K562 (cell line): ENCODE measurements at regions not wholly inside any gene's neighbourhood (a gene's known extent, or its start where the extent isn't known, plus 50 kb on each side); places are given as distances from the start of the nearest gene placed in this dataset.

Experiments
- ATAC-seq: fragments of 200-7000 bp; cut with Tn5 transposase; 3 replicates; pipeline ENCODE4 v1.9.1; 2020; ENCODE audit warnings: moderate library complexity
- BruUV-seq: library from RNA; stranded (reverse); fragments of 400-500 nt; replicated peaks from 2 replicates; lab custom pipeline; 2021; lab: Mats Ljungman, UMichigan
- CTCF ChIA-PET: fragments of 300-600 bp; formaldehyde crosslinking; extraction: SDS; loops from one replicate; lab custom pipeline; 2021; ENCODE audit warnings: low intra/inter-chr PET ratio; lab: Yijun Ruan, JAX
- POLR2A ChIA-PET: fragments of 300-600, 350-650 bp; sonication (Branson Sonifier 250); formaldehyde crosslinking; extraction: SDS; loops from one replicate; lab custom pipeline; 2021; ENCODE audit warnings: antibody characterized with exemption, inconsistent platforms; lab: Yijun Ruan, JAX
- DNase-seq, 4 experiments: peaks; one replicate each; pipeline versions ENCODE4 v3.0.0 to v3.0.0-alpha.2; 2011 to 2018; ENCODE audit warnings: low spot score in 3 of 4, mixed read lengths in 3 of 4; ENCODE audit errors: extremely low read depth in 1 of 4
- FAIRE-seq: peaks from 2 replicates; lab custom pipeline; 2011; peaks lifted over from hg19 to GRCh38; lab: Jason Lieb, UNC
- H2AFZ ChIP-seq: 2 replicates; pipeline ENCODE4 v1.6.0; 2011; ENCODE audit warnings: low read depth, low read length, control low read depth, inconsistent platforms
- H3K27ac ChIP-seq: fragments of 200-600 bp; 3 replicates; pipeline ENCODE4 v1.8.0; 2011; ENCODE audit warnings: low read depth, mild to moderate bottlenecking, control low read depth, inconsistent platforms, low read length, moderate library complexity, mixed read lengths; ENCODE audit errors: extremely low read depth
- H3K27me3 ChIP-seq, 2 experiments: fragments of 300-600 bp in 1 of 2; 2 replicates in 1 of 2; 3 replicates in 1 of 2; pipeline versions ENCODE4 v1.6.0 to v1.8.0; 2011; ENCODE audit warnings: inconsistent platforms in 2 of 2, low read length in 2 of 2, mild to moderate bottlenecking in 1 of 2, mixed read lengths in 1 of 2, moderate library complexity in 1 of 2; ENCODE audit not compliant: control insufficient read depth in 2 of 2, insufficient read depth in 2 of 2
- H3K36me3 ChIP-seq: fragments of 300-600 bp; 3 replicates; pipeline ENCODE4 v1.8.0; 2011; ENCODE audit warnings: mild to moderate bottlenecking, low read length, inconsistent platforms; ENCODE audit not compliant: control insufficient read depth, insufficient read depth
- H3K4me1 ChIP-seq, 2 experiments: fragments of 200-600 bp in 1 of 2; replicated peaks in 1 of 2; 2 replicates in 1 of 2; 3 replicates in 1 of 2; pipeline versions ENCODE4 v1.5.1 to v1.8.0; 2011; ENCODE audit warnings: inconsistent platforms in 2 of 2, low read length in 2 of 2, mild to moderate bottlenecking in 1 of 2, mixed read lengths in 1 of 2, moderate library complexity in 1 of 2; ENCODE audit not compliant: control insufficient read depth in 2 of 2, insufficient read depth in 2 of 2
- H3K4me2 ChIP-seq: 2 replicates; pipeline ENCODE4 v1.6.1; 2011; ENCODE audit warnings: low read length, control low read depth, inconsistent platforms, mixed read lengths; ENCODE audit not compliant: insufficient read depth
- H3K4me3 ChIP-seq: fragments of 200-600 bp; sonication (generic), shearing (Covaris generic); 2 replicates; pipeline ENCODE4 v1.5.1; 2016; ENCODE audit warnings: control low read depth, inconsistent platforms
- H3K79me2 ChIP-seq: fragments of 200-600 bp; 3 replicates; pipeline ENCODE4 v1.8.0; 2011; ENCODE audit warnings: low read length, inconsistent platforms; ENCODE audit not compliant: control insufficient read depth, insufficient read depth
- H3K9ac ChIP-seq, 2 experiments: 2 replicates each; pipeline versions ENCODE4 v1.6.0 to v1.6.1; 2011; ENCODE audit warnings: low read depth in 2 of 2, low read length in 2 of 2, control low read depth in 1 of 2, inconsistent platforms in 1 of 2, mild to moderate bottlenecking in 1 of 2, mixed read lengths in 1 of 2; ENCODE audit not compliant: insufficient read depth in 1 of 2
- H3K9me1 ChIP-seq: one replicate; pipeline ENCODE4 v1.6.0; 2011; ENCODE audit warnings: inconsistent platforms, mild to moderate bottlenecking, low read length, moderate library complexity; ENCODE audit not compliant: control insufficient read depth, insufficient read depth
- H3K9me3 ChIP-seq: replicated peaks from 2 replicates; pipeline ENCODE4 v1.5.1; 2011; ENCODE audit warnings: low read depth, low read length, inconsistent platforms; ENCODE audit not compliant: control insufficient read depth, insufficient read depth
- H4K20me1 ChIP-seq: replicated peaks from 2 replicates; pipeline ENCODE4 v1.6.1; 2011; ENCODE audit warnings: low read length, inconsistent platforms, mixed read lengths; ENCODE audit not compliant: control insufficient read depth, insufficient read depth
- C11orf30 ChIP-seq: fragments of 450-650 bp; IDR thresholded peaks from 2 replicates; pipeline ENCODE4 v1.6.1; 2016; ENCODE audit warnings: low read depth, mild to moderate bottlenecking
- CBX3 ChIP-seq, 2 experiments: IDR thresholded peaks; 1 replicate in 1 of 2; 2 replicates in 1 of 2; pipeline ENCODE4 v1.6.1; 2012; ENCODE audit warnings: inconsistent platforms in 2 of 2, low read length in 2 of 2, borderline replicate concordance in 1 of 2, control low read depth in 1 of 2
- CC2D1A ChIP-seq: fragments of 450-650 bp; IDR thresholded peaks from 2 replicates; pipeline ENCODE4 v1.6.1; 2017; ENCODE audit warnings: mild to moderate bottlenecking
- CHD2 ChIP-seq: IDR thresholded peaks from 2 replicates; pipeline ENCODE4 v1.6.1; 2011; ENCODE audit warnings: low read depth, low read length
- CSDE1 ChIP-seq, 2 experiments: fragments of 450-650 bp; IDR thresholded peaks; 2 replicates each; pipeline ENCODE4 v1.6.1; 2016; ENCODE audit warnings: mild to moderate bottlenecking in 1 of 2
- ESRRA ChIP-seq: fragments of 450-650 bp; IDR thresholded peaks from 2 replicates; pipeline ENCODE4 v1.6.1; 2014; ENCODE audit warnings: low read depth, mild to moderate bottlenecking, moderate library complexity, borderline replicate concordance
- FOXK2 ChIP-seq, 2 experiments: fragments of 450-650 bp; IDR thresholded peaks in 1 of 2; conservative IDR thresholded peaks in 1 of 2; 2 replicates each; pipeline ENCODE4 v1.6.1; 2016; ENCODE audit warnings: low read depth in 2 of 2, mild to moderate bottlenecking in 1 of 2
- HMGN3 ChIP-seq: IDR thresholded peaks from 2 replicates; pipeline ENCODE4 v1.6.1; 2011; ENCODE audit warnings: borderline replicate concordance, low read depth, mild to moderate bottlenecking, mixed read lengths, low read length; ENCODE audit not compliant: insufficient read length; ENCODE audit errors: extremely low read depth
- MCM2 ChIP-seq: fragments of 450-650 bp; IDR thresholded peaks from 2 replicates; pipeline ENCODE4 v1.6.1; 2017; ENCODE audit warnings: low read depth, mild to moderate bottlenecking
- NRF1 ChIP-seq, 2 experiments: fragments of 450-650 bp; IDR thresholded peaks in 1 of 2; conservative IDR thresholded peaks in 1 of 2; 2 replicates each; pipeline ENCODE4 v1.6.1; 2014; ENCODE audit warnings: mild to moderate bottlenecking in 2 of 2
- POU5F1 ChIP-seq: fragments of 150-350 bp; IDR thresholded peaks from 2 replicates; pipeline ENCODE4 v1.6.1; 2014; ENCODE audit warnings: borderline replicate concordance, low read length, low read depth, mild to moderate bottlenecking; ENCODE audit not compliant: partially characterized antibody
- SRSF7 ChIP-seq: fragments of 200-400 bp; formaldehyde crosslinking; optimal IDR thresholded peaks from 2 replicates; pipeline ENCODE3; 2017; ENCODE audit warnings: mild to moderate bottlenecking, low read depth, low read length
- XRCC4 ChIP-seq: IDR thresholded peaks from one replicate; pipeline ENCODE4 v1.6.1; 2011; ENCODE audit not compliant: insufficient read depth, insufficient read length; ENCODE audit errors: extremely low read depth
- ZNF23 ChIP-seq: fragments of 250-450 bp; sonication (Bioruptor Pico); IDR thresholded peaks from 2 replicates; pipeline ENCODE4 v1.4.0; 2020; ENCODE audit warnings: mild to moderate bottlenecking
- ZNF316 ChIP-seq: fragments of 450-650 bp; IDR thresholded peaks from 2 replicates; pipeline ENCODE4 v1.6.1; 2016
- ZNF347 ChIP-seq: fragments of 450-650 bp; formaldehyde crosslinking; IDR thresholded peaks from 2 replicates; pipeline ENCODE4 v1.4.0; 2020; ENCODE audit warnings: low read depth, mild to moderate bottlenecking, moderate library complexity
- ZNF507 ChIP-seq: conservative IDR thresholded peaks from 2 replicates; pipeline ENCODE4 v1.6.1; 2017; ENCODE audit warnings: missing genetic modification characterization, missing compliant biosample characterization
- ZNF766 ChIP-seq: fragments of 200-800 bp; sonication (Bioruptor generic); conservative IDR thresholded peaks from 2 replicates; pipeline ENCODE4 v1.6.1; 2016; ENCODE audit warnings: missing genetic modification characterization, missing compliant biosample characterization
- WGBS: fragments of 100-300 bp; shearing (Covaris generic); methylation state at CpG from one replicate; pipeline ENCODE4 v1.1.6; 2016; ENCODE audit warnings: low coverage, mixed read lengths; ENCODE audit not compliant: insufficient coverage; ENCODE audit errors: missing lambda C conversion rate; 5-methylcytosine and 5-hydroxymethylcytosine counted together
- in situ Hi-C: fragments of 300-500 bp; cut with MboI; formaldehyde crosslinking; loops from 4 replicates; pipeline ENCODE4 v1.15.0; 2018; ENCODE audit warnings: inconsistent platforms, mixed read lengths
- intact Hi-C: fragments of 100-400 bp; cut with micrococcal nuclease; formaldehyde crosslinking; loops from 2 replicates; pipeline ENCODE4 v1.14.2; 2022
- TF ChIP-seq, protein P1 (sequence below): sonication (generic); formaldehyde crosslinking; IDR thresholded peaks from 2 replicates; pipeline ENCODE4 v1.8.1; 2023; ENCODE audit warnings: mild to moderate bottlenecking, missing genetic modification reagents

DNA sequence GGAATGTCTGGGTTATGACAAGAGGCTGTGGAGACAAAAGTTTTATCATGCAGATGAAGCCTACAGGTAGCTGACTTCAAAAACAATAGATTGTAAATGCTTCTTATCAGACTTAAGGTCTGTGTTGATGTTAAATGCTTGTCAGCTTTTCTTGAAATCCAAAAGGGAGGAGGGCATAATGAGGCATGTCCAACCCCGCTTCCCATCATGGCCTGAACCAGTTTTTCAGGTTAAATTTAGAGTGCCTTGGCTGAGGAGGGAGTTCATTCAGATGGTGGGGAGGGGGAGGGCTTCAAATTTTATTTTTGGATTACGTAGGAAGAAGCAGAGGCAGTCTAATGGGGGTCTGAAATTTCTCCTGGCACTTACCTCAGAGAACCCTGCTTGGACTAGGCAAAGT is 207.7 kb upstream of the HDX start:
- H3K9me1 ChIP-seq = no peaks in the 10 kb centered on the region
- H2AFZ ChIP-seq = no peak overlapping the region
- H3K4me3 ChIP-seq = no peak overlapping the region
- H3K27me3 ChIP-seq = no peaks in the 10 kb centered on the region
- 0% methylated on average over 2 of the region's 2 CpGs for WGBS
- DNase-seq (no peak), FAIRE-seq (no peak), ATAC-seq (no peak)
- no peaks in the 10 kb centered on the region for H3K9me3 ChIP-seq
- no peak overlapping the region for H3K27ac ChIP-seq
- H3K4me1 ChIP-seq = no peaks in the 10 kb centered on the region
- BruUV-seq = no TSS peak
- in situ Hi-C loops = no loop called here
- H3K79me2 ChIP-seq = no peaks in the 10 kb centered on the region
- TF ChIP-seq XRCC4 (no peak), ZNF23 (no peak), HMGN3 (no peak)
- no peak overlapping the region for H3K4me2 ChIP-seq
- H3K9ac ChIP-seq = no peak overlapping the region
- intact Hi-C loops = no loop called here
- no peaks in the 10 kb centered on the region for H4K20me1 ChIP-seq
- H3K36me3 ChIP-seq = no peaks in the 10 kb centered on the region
- ChIA-PET POLR2A (no interaction called here), CTCF (no interaction called here)

DNA sequence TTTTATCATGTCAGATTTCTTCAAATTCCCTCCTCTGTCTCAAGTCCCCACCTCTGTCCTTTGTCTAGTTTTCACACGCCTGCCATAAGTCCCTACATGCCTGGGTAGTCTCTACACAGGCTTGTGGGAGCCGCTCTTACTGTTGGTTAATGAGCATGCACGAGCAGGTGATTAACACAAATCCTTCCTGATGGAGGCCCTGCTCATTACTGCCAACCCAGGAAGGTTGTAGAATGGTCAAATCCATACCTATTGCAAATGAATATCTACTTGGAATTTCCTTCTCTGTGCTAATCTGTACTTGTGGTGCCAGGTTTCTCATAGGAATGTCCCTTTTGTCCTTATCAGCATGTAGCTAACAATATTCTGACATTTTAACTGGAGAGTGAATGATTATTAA is 208.4 kb upstream of the HDX start:
- BruUV-seq = no TSS peak
- Histone ChIP-seq H3K27ac (no peak overlapping the region), H3K4me2 (no peak overlapping the region), H3K36me3 (no peaks in the 10 kb centered on the region), H2AFZ (no peak overlapping the region), H3K27me3 (no peaks in the 10 kb centered on the region), H3K9me3 (no peaks in the 10 kb centered on the region), H3K9ac (no peak overlapping the region), H3K79me2 (no peaks in the 10 kb centered on the region), H4K20me1 (no peaks in the 10 kb centered on the region), H3K9me1 (no peaks in the 10 kb centered on the region), H3K4me1 (no peaks in the 10 kb centered on the region), H3K4me3 (no peak overlapping the region)
- no peak for ATAC-seq
- POLR2A ChIA-PET = no interaction called here
- no peak for DNase-seq
- intact Hi-C loops (no loop called here), in situ Hi-C loops (no loop called here)
- no peak for FAIRE-seq
- WGBS = 0% methylated on average over 3 of the region's 3 CpGs
- CTCF ChIA-PET = no interaction called here
- no peak for TF ChIP-seq C11orf30
- no peak for TF ChIP-seq NRF1 (conservative IDR thresholded peaks at IDR 0.05 in 1 of 2, IDR thresholded peaks at IDR 0.05 in 1 of 2)
- TF ChIP-seq CHD2 = no peak
- TF ChIP-seq, protein P1, sequence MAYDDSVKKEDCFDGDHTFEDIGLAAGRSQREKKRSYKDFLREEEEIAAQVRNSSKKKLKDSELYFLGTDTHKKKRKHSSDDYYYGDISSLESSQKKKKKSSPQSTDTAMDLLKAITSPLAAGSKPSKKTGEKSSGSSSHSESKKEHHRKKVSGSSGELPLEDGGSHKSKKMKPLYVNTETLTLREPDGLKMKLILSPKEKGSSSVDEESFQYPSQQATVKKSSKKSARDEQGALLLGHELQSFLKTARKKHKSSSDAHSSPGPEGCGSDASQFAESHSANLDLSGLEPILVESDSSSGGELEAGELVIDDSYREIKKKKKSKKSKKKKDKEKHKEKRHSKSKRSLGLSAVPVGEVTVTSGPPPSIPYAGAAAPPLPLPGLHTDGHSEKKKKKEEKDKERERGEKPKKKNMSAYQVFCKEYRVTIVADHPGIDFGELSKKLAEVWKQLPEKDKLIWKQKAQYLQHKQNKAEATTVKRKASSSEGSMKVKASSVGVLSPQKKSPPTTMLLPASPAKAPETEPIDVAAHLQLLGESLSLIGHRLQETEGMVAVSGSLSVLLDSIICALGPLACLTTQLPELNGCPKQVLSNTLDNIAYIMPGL (CRISPR knock-in tag) = no peak
- no peak for TF ChIP-seq FOXK2 (conservative IDR thresholded peaks at IDR 0.05 in 1 of 2, IDR thresholded peaks at IDR 0.05 in 1 of 2; ENCODE audit: low read depth in 2 of 2)
- TF ChIP-seq CC2D1A = no peak
- no peak for TF ChIP-seq ZNF507 (tag)
- TF ChIP-seq MCM2 = no peak
- TF ChIP-seq ZNF766 (CRISPR knock-in tag) = no peak
- no peak for TF ChIP-seq SRSF7
- TF ChIP-seq CSDE1 (IDR thresholded peaks at IDR 0.05) = no peak
- TF ChIP-seq ZNF316 = no peak
- TF ChIP-seq POU5F1 = no peak
- TF ChIP-seq CBX3 (IDR thresholded peaks at IDR 0.05; ENCODE audit: borderline replicate concordance in 1 of 2, low read length in 2 of 2) = no peak
- no peak for TF ChIP-seq ESRRA
- TF ChIP-seq ZNF347 (CRISPR knock-in tag) = no peak
